Type B pancreatic cell (in vitro differentiated cells): ENCODE measurements at regions not wholly inside any gene's neighbourhood (a gene's known extent, or its start where the extent isn't known, plus 50 kb on each side); places are given as distances from the start of the nearest gene placed in this dataset.

Experiments
- DNase-seq: peaks from one replicate; pipeline ENCODE4 v3.0.0; 2021; ENCODE audit warnings: mixed read lengths; ENCODE audit not compliant: unreplicated experiment; ENCODE audit errors: extremely low spot score
- H3K27ac Mint-ChIP-seq: 2 replicates; pipeline ENCODE4 v1.8.0; 2021; ENCODE audit warnings: mild to moderate bottlenecking, mixed read lengths
- H3K27me3 Mint-ChIP-seq: 2 replicates; pipeline ENCODE4 v1.8.0; 2021; ENCODE audit warnings: mixed read lengths
- H3K36me3 Mint-ChIP-seq: 2 replicates; pipeline ENCODE4 v1.8.0; 2021; ENCODE audit warnings: mixed read lengths
- H3K4me1 Mint-ChIP-seq: one replicate; pipeline ENCODE4 v1.8.0; 2021; ENCODE audit warnings: mixed read lengths; ENCODE audit not compliant: unreplicated experiment
- H3K4me3 Mint-ChIP-seq: 2 replicates; pipeline ENCODE4 v1.8.0; 2021; ENCODE audit warnings: mild to moderate bottlenecking, mixed read lengths
- H3K9me3 Mint-ChIP-seq: 2 replicates; pipeline ENCODE4 v1.8.0; 2021; ENCODE audit warnings: mixed read lengths
- CTCF ChIP-seq: fragments of 200-600 bp; sonication (generic); conservative IDR thresholded peaks from 2 replicates; pipeline ENCODE4 v1.5.0; 2021; ENCODE audit warnings: antibody characterized with exemption, mild to moderate bottlenecking

GRCh38 chr20:2245637-2246036, 50.2 kb upstream of the TGM3 start:
- Mint-ChIP-seq H3K9me3 (no peaks in the 10 kb centered on the region), H3K36me3 (no peaks in the 10 kb centered on the region), H3K27me3 (no peaks in the 10 kb centered on the region), H3K27ac (peak overlapping the region; percentile 53), H3K4me3 (peak overlapping the region; percentile 44), H3K4me1 (peaks cover 20% of the 10 kb centered on the region)
- no peak for TF ChIP-seq CTCF
- no peak for DNase-seq
